Smooth muscle cell (in vitro differentiated cells): ENCODE measurements at regions not wholly inside any gene's neighbourhood (a gene's known extent, or its start where the extent isn't known, plus 50 kb on each side); places are given as distances from the start of the nearest gene placed in this dataset.

Experiments used
- DNase-seq: peaks from one replicate; lab custom pipeline; 2025; ENCODE audit not compliant: unreplicated experiment; lab: John Stamatoyannopoulos, UW
- H2AFZ ChIP-seq: fragments of 200-600 bp; sonication (generic); 2 replicates; pipeline ENCODE4 v1.6.0; 2016; ENCODE audit warnings: antibody characterized with exemption, low read depth, mild to moderate bottlenecking
- H3F3A ChIP-seq: fragments of 200-600 bp; sonication (generic); 2 replicates; pipeline ENCODE4 v1.6.0; 2017; ENCODE audit warnings: antibody characterized with exemption, low read depth
- H3K27ac ChIP-seq: fragments of 200-600 bp; sonication (generic); 2 replicates; pipeline ENCODE4 v1.5.1; 2016; ENCODE audit warnings: low read depth, mild to moderate bottlenecking
- H3K27me3 ChIP-seq: fragments of 200-600 bp; sonication (generic); 2 replicates; pipeline ENCODE4 v1.6.1; 2016; ENCODE audit warnings: low read depth, mild to moderate bottlenecking
- H3K36me3 ChIP-seq: fragments of 200-600 bp; sonication (generic); 2 replicates; pipeline ENCODE4 v1.5.1; 2016; ENCODE audit warnings: low read depth
- H3K4me1 ChIP-seq: fragments of 200-600 bp; sonication (generic); 2 replicates; pipeline ENCODE4 v1.5.1; 2016; ENCODE audit warnings: low read depth
- H3K4me2 ChIP-seq: fragments of 200-600 bp; sonication (generic); 2 replicates; pipeline ENCODE4 v1.6.0; 2016; ENCODE audit warnings: mild to moderate bottlenecking
- H3K4me3 ChIP-seq: fragments of 200-600 bp; sonication (generic); 2 replicates; pipeline ENCODE4 v1.5.1; 2016; ENCODE audit warnings: mild to moderate bottlenecking
- H3K79me2 ChIP-seq: fragments of 200-600 bp; sonication (generic); 2 replicates; pipeline ENCODE4 v1.6.0; 2016; ENCODE audit warnings: low read depth, mild to moderate bottlenecking
- H3K9ac ChIP-seq: fragments of 200-600 bp; sonication (generic); 2 replicates; pipeline ENCODE4 v1.6.0; 2016; ENCODE audit warnings: low read depth
- H3K9me3 ChIP-seq: fragments of 200-600 bp; sonication (generic); replicated peaks from 2 replicates; pipeline ENCODE4 v1.5.1; 2016; ENCODE audit warnings: low read depth
- H4K20me1 ChIP-seq: fragments of 200-600 bp; sonication (generic); 2 replicates; pipeline ENCODE4 v1.6.0; 2016; ENCODE audit warnings: low read depth
- CTCF ChIP-seq: fragments of 200-600 bp; sonication (generic); IDR thresholded peaks from 2 replicates; pipeline ENCODE4 v1.5.1; 2017; ENCODE audit warnings: borderline replicate concordance, mild to moderate bottlenecking, antibody characterized with exemption; ENCODE audit not compliant: insufficient read depth, poor library complexity, severe bottlenecking
- WGBS: methylation state at CpG from one replicate; pipeline ENCODE4 v1.1.7; 2016; ENCODE audit warnings: low lambda C conversion rate; 5-methylcytosine and 5-hydroxymethylcytosine counted together

- Histone ChIP-seq H3K4me3 (no peak overlapping the region), H4K20me1 (no peaks in the 10 kb centered on the region), H3K27me3 (no peaks in the 10 kb centered on the region), H3F3A (peaks cover 14% of the 10 kb centered on the region), H3K27ac (no peak overlapping the region), H3K9me3 (no peaks in the 10 kb centered on the region), H3K4me2 (no peak overlapping the region), H3K9ac (no peak overlapping the region), H3K79me2 (no peaks in the 10 kb centered on the region), H3K36me3 (no peaks in the 10 kb centered on the region), H3K4me1 (peaks cover 26% of the 10 kb centered on the region), H2AFZ (no peak overlapping the region)
- 83% methylated on average over 6 of the region's 6 CpGs for WGBS
- DNase-seq, result no peak
- no peak for TF ChIP-seq CTCF
Observed at GRCh38 chr2:172280571-172281361, 146.6 kb upstream of the ITGA6 start.

- WGBS, result 80% methylated on average over 3 of the region's 3 CpGs
- Histone ChIP-seq H3K79me2 (no peaks in the 10 kb centered on the region), H3K4me2 (peak overlapping the region; percentile 77), H2AFZ (no peak overlapping the region), H3K4me1 (peaks cover 34% of the 10 kb centered on the region), H3F3A (peaks cover 14% of the 10 kb centered on the region), H3K27me3 (no peaks in the 10 kb centered on the region), H3K36me3 (no peaks in the 10 kb centered on the region), H3K27ac (peak overlapping the region; percentile 100), H3K4me3 (no peak overlapping the region), H3K9ac (peak overlapping the region; percentile 95), H3K9me3 (no peaks in the 10 kb centered on the region), H4K20me1 (no peaks in the 10 kb centered on the region)
- DNase-seq, result no peak
- TF ChIP-seq CTCF, result no peak
Observed at GRCh38 chr2:172281648-172282570, 145.5 kb upstream of the ITGA6 start.

DNA sequence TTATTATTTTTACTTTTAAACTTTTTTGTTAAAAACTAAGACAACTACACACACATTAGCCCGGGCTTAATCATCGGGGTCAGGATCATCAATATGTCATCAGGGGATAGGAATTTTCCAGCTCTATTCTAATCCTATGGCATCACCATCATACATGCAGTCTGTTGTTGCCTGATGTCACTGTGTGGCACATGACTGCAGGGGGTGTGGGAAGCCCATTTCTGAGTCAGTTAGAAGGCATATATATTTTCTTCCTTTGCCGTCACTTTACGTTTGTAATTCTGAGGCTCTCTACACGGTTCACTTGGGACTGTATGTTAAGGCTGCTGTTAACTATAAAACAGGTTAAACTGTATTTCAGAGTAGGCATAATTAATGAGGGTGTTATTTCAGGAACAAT, 144.4 kb upstream of the ITGA6 start:
- Histone ChIP-seq H3K4me1 (peaks cover 34% of the 10 kb centered on the region), H3F3A (peaks cover 14% of the 10 kb centered on the region), H2AFZ (peak overlapping the region; percentile 22), H3K36me3 (no peaks in the 10 kb centered on the region), H3K9me3 (no peaks in the 10 kb centered on the region), H4K20me1 (no peaks in the 10 kb centered on the region), H3K9ac (peak overlapping the region; percentile 95), H3K4me2 (peak overlapping the region; percentile 71), H3K27ac (peak overlapping the region; percentile 100), H3K27me3 (no peaks in the 10 kb centered on the region), H3K79me2 (no peaks in the 10 kb centered on the region), H3K4me3 (no peak overlapping the region)
- TF ChIP-seq CTCF, result no peak
- DNase-seq, result no peak
- WGBS, result 5% methylated on average over 5 of the region's 5 CpGs
